ENCODE measurements at regions not wholly inside any gene's neighbourhood (a gene's known extent, or its start where the extent isn't known, plus 50 kb on each side); places are given as distances from the start of the nearest gene placed in this dataset.
"Not testable (repeated sequence)": the region's sequence is repeated elsewhere in the genome, so short reads cannot be mapped to it uniquely, and the experiment has no call there.

DNA sequence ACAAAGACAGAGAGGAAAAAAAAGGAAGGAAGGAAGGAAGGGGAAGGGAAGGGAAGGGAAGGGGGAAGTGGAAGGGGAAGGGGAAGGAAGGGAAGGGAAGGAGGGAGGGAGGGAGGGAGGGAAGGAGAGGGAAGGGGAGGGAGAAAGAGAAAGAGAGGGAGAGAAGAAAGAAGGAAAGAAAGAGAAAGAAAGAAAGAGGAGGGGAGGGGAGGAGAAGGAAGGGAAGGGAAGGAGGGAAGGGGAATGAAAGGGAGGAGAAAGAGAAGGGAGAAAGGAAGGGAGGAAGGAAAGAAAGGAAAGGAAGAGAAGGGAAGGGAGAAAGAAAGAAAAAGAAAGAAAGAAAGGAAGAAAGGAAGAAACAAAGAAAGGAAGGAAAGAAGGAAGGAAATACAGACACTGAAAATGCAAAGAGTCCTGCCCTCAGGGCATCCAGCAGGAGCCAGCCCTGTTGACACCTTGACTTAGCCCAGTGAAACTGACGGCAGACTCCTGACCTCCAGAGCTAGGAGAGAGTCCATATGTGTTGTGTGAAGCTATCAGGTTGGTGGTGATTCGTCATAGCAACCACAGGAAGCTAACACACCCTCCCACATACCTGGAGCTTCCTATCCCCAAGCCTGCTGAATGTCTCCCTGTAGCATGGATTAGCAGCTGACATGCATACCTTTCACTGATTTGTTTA is 58.7 kb upstream of the SULF2 start:
- no peak overlapping the region for H3K4me3 ChIP-seq (replicated peaks; ENCODE audit: low read depth, low read length)
- no peak for DNase-seq (ENCODE audit: low read depth)
- TF ChIP-seq, protein P1, sequence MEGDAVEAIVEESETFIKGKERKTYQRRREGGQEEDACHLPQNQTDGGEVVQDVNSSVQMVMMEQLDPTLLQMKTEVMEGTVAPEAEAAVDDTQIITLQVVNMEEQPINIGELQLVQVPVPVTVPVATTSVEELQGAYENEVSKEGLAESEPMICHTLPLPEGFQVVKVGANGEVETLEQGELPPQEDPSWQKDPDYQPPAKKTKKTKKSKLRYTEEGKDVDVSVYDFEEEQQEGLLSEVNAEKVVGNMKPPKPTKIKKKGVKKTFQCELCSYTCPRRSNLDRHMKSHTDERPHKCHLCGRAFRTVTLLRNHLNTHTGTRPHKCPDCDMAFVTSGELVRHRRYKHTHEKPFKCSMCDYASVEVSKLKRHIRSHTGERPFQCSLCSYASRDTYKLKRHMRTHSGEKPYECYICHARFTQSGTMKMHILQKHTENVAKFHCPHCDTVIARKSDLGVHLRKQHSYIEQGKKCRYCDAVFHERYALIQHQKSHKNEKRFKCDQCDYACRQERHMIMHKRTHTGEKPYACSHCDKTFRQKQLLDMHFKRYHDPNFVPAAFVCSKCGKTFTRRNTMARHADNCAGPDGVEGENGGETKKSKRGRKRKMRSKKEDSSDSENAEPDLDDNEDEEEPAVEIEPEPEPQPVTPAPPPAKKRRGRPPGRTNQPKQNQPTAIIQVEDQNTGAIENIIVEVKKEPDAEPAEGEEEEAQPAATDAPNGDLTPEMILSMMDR (IDR thresholded peaks at IDR 0.05; ENCODE audit: low read length, missing control alignments) = no peak

DNA sequence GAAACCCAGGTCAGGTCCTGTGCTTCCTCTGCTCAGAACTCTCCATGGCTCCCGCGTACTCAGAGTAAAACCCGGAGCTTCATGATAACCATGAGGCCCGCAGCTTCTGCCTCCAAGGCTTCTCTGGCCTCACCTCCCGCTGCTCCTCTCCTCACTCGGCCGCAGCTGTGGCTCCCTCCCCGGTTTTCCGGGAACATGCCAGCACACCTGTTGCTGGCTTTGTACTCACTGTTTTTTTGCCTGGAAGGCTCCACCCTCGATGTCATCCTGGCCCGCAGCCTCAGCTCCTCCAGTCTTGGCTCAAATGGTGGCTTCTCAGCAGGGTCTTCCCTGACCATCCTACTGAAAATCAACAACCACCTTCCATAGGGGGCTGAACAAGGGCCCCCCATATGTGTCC is 57.7 kb upstream of the SULF2 start:
- not testable (repeated sequence) for DNase-seq (ENCODE audit: low read depth); H3K4me3 ChIP-seq (replicated peaks; ENCODE audit: low read depth, low read length)

DNA sequence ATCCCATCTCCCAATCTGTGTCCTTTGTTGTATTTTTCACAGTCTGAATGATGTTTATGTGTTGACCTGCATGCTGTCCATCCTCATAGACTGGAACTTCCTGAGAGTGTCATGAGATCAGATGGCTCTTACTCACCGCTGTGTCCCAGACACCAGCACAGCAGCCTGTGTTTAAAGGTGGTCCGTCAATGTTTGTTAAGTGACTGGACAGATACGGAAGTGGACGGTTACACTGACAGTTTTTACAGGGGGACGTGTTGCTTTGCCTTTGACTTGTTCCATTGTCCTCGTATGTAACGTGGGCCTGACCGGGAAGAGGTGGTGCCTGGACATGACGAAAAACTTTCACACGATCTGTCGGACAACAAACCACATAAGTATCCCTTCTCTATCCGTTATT is 56.7 kb upstream of the SULF2 start:
- not testable (repeated sequence) for DNase-seq (ENCODE audit: low read depth); H3K4me3 ChIP-seq (replicated peaks; ENCODE audit: low read depth, low read length)

DNA sequence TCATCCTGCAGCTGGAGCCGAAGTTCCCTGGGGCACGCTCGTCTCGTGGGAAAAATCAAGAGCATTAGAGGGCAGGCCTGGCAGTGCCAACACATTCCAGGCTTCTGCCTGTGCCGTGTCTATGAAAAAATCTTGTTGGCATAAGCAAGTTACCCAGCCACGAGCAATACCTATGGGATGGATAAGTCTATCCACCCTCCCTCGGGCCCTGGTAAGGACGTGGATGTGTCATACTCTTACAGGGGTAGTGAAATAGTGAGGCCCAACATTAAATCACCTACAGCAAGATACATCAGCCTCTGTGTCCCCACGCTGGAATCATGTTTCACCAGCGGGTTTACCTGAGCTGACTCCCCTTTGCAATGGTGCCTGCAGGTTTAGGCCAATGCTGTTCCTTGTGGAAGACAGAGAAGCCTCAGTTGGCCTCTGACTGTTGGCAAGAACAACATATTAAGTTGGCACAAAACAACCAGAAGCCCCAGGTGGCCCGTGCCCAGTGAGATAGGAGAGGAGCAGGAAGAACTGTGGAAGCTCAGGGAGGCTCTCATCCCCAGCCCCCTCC is 51.1 kb upstream of the SULF2 start:
- H3K4me3 ChIP-seq (replicated peaks; ENCODE audit: low read depth, low read length); DNase-seq (ENCODE audit: low read depth): not testable (repeated sequence)

Data from fibroblast of pulmonary artery (primary cell).